Epidermal melanocyte (primary cell): ENCODE measurements at regions not wholly inside any gene's neighbourhood (a gene's known extent, or its start where the extent isn't known, plus 50 kb on each side); places are given as distances from the start of the nearest gene placed in this dataset.
"Not testable (repeated sequence)": the region's sequence is repeated elsewhere in the genome, so short reads cannot be mapped to it uniquely, and the experiment has no call there.

Experiments used
- DNase-seq: peaks from one replicate; pipeline ENCODE4 v3.0.0; 2011; ENCODE audit warnings: low spot score; ENCODE audit not compliant: insufficient read length

DNA sequence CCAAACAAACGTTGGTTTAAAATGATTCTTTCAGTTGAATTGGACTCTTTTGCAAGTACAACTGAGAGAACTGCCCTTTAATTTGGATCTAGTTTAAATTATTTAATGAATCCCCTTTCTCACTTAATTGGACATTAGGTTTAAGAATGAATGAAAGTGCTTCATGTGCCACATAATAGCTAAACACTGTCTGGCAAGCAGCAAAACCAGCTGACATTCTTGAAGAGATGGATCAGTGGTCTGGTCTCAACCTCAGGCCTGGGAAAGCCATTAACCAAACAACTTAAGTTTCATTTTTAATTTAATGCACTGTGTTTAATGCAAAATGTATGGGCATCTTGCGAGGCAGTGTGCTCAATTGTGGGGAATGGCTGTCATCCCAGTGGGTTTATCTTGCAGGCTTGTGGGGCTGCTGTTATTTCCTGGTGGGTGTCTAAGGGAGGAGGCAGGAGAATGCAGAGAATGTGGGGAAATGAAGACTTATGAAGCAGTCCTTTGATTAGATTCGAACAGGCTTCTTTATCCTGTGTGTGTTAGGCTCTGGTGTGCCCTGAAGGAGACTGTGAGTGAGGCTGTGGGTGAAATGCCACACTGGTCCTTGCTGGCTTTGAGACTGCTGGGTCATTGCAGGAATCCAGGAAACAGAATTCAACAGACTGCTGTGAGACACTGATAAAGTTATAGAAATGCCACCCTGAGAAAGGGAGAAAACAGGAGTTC, 144.1 kb upstream of the PELI2 start:
- peak; percentile 21 for DNase-seq

GRCh38 chr14:55975281-55975910, 142.8 kb upstream of the PELI2 start:
- DNase-seq: no peak

- no peak for DNase-seq
Observed at GRCh38 chr14:55976219-55976618, 142.0 kb upstream of the PELI2 start.

- no peak for DNase-seq
Observed at GRCh38 chr14:55976655-55977054, 141.6 kb upstream of the PELI2 start.

- DNase-seq: no peak
Observed at GRCh38 chr14:55977392-55978150, 140.6 kb upstream of the PELI2 start.

DNA sequence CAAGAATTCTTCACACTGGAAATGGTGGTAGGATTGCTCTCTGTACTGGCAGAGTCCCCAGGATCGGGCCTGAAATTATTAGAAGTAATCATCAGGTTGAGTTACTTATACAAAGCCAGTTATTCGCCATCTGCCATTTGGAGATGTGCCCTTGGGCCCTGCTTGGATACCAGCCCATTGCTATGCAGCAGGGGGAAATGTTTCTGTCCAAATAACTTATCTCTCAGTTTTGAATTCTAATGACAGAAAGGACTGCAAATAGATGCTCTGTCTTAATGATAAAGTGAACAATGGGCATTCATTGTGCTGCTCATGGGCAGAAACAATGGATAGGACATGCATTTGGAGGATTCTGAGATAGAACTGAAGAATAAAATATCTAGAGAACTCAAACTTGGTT, 139.1 kb upstream of the PELI2 start:
- no peak for DNase-seq

DNA sequence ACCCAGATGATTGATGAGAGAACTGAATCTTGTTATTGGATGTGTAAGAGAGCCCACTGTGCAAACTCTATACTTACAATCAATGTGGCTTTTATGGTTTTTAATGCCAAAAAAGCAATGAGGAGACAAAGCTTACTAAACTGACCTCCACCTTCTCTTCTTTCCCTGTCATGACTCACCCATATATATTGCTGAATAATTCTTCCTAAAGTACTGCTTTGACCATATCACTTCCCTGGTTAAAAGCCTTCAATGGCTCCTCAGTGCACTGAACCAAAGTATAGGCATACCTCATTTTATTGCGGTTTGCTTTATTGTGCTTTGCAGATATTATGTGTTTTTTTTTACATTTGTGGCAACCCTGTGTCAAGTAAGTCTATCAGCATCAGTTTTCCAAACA, 138.4 kb upstream of the PELI2 start:
- no peak for DNase-seq

DNA sequence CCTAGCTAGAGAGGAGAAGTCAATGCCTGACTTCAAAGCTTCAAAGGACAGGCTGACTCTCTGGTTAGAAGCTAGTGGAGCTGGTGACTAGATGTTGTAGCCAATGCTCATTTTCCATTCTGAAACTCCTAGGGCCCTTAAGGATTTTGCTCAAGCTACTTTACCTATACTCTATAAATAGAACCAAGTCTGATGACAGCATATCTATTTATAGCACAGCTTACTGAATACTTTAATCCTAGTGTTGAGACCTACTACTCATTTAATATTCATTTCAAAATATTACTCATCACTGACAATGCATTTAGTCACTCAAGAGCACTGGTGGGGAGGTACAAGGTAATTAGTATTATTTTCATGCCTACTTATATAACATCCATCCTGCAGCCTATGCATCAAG, 137.2 kb upstream of the PELI2 start:
- no peak for DNase-seq

DNA sequence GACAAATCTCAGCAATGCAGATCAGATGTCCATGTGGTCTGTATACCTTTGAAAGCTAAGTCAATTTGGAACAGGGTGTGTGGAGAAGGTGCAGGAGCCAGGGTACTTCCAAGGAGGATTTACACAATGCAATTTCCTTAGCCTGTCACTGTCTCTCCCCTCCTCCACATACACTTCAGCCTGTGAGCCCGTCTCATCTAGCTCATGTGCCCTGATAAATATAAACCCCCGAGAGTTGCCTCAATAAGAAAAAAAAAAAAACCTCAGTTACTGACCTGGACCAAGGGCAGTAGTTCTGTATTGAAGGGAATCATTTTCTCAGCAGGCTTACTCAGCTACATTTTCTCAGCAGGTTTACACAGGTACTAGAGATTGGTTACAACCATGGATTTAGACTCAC, 132.1 kb upstream of the PELI2 start:
- no peak for DNase-seq

- no peak for DNase-seq
Observed at GRCh38 chr14:56000846-56001245, 117.4 kb upstream of the PELI2 start.

GRCh38 chr14:56002342-56002741, 115.9 kb upstream of the PELI2 start:
- DNase-seq: no peak

DNA sequence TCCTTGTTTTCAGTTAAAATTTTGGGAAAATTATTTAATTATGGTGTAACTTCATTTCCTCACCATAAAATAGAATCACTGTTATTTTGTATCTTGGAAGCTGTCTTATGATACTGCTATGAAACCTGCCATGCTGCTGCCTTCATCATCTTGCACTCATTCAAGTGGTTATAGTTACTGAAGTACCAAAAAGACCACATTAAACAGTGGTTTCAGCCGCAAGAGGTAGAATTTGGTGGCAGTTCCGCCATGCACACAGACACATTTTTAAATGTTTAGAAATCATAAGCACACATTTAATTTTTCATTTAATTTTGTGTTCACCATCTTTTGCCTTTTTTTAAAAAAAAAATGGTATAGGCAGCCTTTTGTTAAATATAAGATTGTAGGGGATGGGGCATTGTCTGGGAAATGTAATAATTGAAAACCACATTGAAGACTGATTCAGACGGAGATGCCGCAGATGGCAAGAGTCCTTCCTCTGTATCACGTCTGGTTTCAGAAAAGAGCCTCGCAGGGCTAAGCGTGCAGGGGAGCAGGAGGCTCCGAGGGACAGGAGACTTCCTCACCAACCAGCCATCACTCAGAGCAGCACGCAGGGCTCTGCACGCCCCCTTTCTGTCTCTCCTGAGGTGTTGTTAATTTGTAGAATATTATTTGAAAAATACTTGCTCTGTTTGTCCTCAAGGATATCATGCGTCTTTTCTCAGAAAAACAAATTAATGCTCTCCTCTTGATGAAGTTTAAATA, 115.2 kb upstream of the PELI2 start:
- no peak for DNase-seq

DNA sequence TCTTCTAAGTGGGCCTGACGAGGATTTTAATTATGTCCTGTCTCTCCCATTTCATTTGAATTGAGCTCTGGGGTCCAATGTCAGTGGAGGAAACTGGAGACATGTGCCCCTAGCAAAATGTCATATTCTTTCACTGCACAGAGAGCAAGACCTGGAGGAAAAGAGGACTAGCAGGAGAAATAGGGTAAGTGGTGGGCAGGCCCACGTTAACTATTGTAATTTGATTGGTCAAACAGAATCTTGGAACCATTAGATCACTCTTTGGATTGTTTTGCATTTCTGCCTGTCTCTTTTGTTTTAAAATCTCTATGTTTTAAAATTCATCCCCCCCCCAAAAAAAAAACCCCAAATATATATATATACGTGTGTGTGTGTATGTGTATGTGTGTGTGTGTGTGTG, 113.9 kb upstream of the PELI2 start:
- no peak for DNase-seq

- DNase-seq: no peak
Observed at GRCh38 chr14:56004786-56005185, 113.4 kb upstream of the PELI2 start.

- no peak for DNase-seq
Observed at GRCh38 chr14:56005191-56006053, 112.8 kb upstream of the PELI2 start.

- not testable (repeated sequence) for DNase-seq
Observed at GRCh38 chr14:56007491-56007890, 110.7 kb upstream of the PELI2 start.

DNA sequence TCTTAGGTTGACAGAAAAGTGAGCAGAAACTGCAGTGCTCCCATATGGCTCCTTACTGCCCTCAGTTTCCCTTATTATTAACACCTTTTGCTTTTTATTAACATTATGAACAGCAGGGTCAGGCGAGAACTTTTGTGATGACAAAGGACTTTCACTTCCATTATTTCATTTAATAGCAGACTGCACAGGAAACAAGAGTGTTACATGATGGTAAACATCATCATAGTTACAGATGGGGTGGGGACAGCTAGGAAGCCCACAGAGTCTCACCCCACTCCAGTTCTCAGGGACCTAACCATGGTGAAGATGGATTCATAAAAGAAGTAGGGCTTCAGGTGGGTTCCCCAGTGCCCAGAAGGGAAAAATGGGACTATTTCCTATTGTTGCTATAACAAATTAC, 110.1 kb upstream of the PELI2 start:
- DNase-seq: no peak

DNA sequence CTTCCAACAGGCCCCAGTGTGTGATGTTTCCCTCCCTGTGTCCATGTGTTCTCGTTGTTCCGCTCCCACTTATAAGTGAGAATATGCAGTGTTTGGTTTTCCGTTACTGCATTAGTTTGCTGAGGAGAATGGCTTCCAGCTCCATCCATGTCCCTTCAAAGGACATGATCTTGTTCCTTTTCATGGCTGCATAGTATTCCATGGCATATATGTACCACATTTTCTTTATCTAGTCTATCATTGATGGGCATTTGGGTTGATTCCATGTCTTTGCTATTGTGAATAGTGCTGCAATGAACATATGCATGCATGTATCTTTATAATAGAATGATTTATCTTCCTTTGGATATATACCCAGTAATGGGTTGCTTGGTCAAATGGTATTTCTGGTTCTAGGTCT, 109.5 kb upstream of the PELI2 start:
- not testable (repeated sequence) for DNase-seq

DNA sequence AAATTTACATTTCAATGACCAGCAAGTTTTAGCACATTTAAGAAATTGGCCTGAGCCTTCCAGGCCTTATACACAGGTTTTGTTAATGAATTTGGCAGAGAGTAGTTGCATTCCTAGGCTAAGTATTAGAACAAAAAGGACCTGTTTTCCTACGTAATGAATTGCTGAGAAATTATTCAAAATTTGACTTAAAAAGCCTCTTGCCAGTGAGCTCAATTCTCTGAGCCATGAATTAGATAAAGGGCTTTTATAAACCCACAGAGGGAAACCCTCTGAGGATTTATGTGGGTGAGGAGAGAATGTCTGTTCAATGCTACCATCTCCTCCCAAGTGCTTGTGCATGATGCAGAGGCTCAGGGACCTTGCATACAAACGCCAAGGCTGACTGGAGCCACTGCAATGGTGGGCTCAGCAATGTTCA, 94.5 kb upstream of the PELI2 start:
- no peak for DNase-seq

- no peak for DNase-seq
Observed at GRCh38 chr14:56025191-56025590, 93.0 kb upstream of the PELI2 start.

- DNase-seq: no peak
Observed at GRCh38 chr14:56026506-56026905, 91.7 kb upstream of the PELI2 start.
